Panc1 (cell line): ENCODE measurements at regions not wholly inside any gene's neighbourhood (a gene's known extent, or its start where the extent isn't known, plus 50 kb on each side); places are given as distances from the start of the nearest gene placed in this dataset.

Source experiments
- ATAC-seq: fragments of 200-7000 bp; cut with Tn5 transposase; 2 replicates; pipeline ENCODE4 v1.9.1; 2020; ENCODE audit warnings: mild to moderate bottlenecking, moderate library complexity
- BruUV-seq: library from RNA; stranded (reverse); fragments of 400-500 nt; replicated peaks from 2 replicates; lab custom pipeline; 2021; lab: Mats Ljungman, UMichigan
- CTCF ChIA-PET: fragments of 300-600 bp; sonication (Branson Sonifier 250); formaldehyde crosslinking; loops from one replicate; lab custom pipeline; 2022; ENCODE audit warnings: antibody characterized with exemption; lab: Charles Lee
- POLR2A ChIA-PET: fragments of 300-600 bp; sonication (Branson Sonifier 250); formaldehyde crosslinking; loops from one replicate; lab custom pipeline; 2022; ENCODE audit warnings: antibody characterized with exemption; lab: Charles Lee
- DNase-seq: peaks from one replicate; pipeline ENCODE4 v3.0.0-alpha.2; 2010; ENCODE audit warnings: low read depth, low spot score
- H3K27ac ChIP-seq: 2 replicates; pipeline ENCODE4 v1.5.1; 2011; ENCODE audit warnings: mild to moderate bottlenecking, low read length, inconsistent platforms
- H3K27me3 ChIP-seq: fragments of 200-500 bp; sonication (Bioruptor generic); 2 replicates; pipeline ENCODE4 v1.6.0; 2014; ENCODE audit warnings: low read length, inconsistent platforms; ENCODE audit not compliant: control insufficient read depth, insufficient read depth
- H3K36me3 ChIP-seq: fragments of 200-500 bp; sonication (Bioruptor generic); 2 replicates; pipeline ENCODE4 v1.5.1; 2014; ENCODE audit warnings: inconsistent platforms, mild to moderate bottlenecking, low read length, moderate library complexity; ENCODE audit not compliant: control insufficient read depth, insufficient read depth
- H3K4me1 ChIP-seq: 2 replicates; pipeline ENCODE4 v1.5.1; 2011; ENCODE audit warnings: inconsistent platforms, mild to moderate bottlenecking, low read length, moderate library complexity; ENCODE audit not compliant: control insufficient read depth, insufficient read depth
- H3K4me3 ChIP-seq, 2 experiments: 2 replicates each; pipeline ENCODE4 v1.5.1; 2011 to 2012; ENCODE audit warnings: low read depth in 2 of 2, low read length in 2 of 2, mild to moderate bottlenecking in 2 of 2, inconsistent platforms in 1 of 2, moderate library complexity in 1 of 2
- H3K9me3 ChIP-seq: fragments of 200-500 bp; sonication (Bioruptor generic); 2 replicates; pipeline ENCODE4 v1.5.1; 2014; ENCODE audit warnings: low read depth, mild to moderate bottlenecking, inconsistent platforms, low read length, moderate library complexity; ENCODE audit not compliant: control insufficient read depth, insufficient read depth
- CTCF ChIP-seq: fragments of 450-650 bp; IDR thresholded peaks from 2 replicates; pipeline ENCODE4 v1.5.1; 2017; ENCODE audit warnings: mild to moderate bottlenecking
- POLR2AphosphoS5 ChIP-seq: IDR thresholded peaks from 2 replicates; pipeline ENCODE4 v1.6.1; 2012; ENCODE audit warnings: mild to moderate bottlenecking, low read depth, low read length, moderate library complexity
- REST ChIP-seq, 2 experiments: IDR thresholded peaks; 2 replicates each; pipeline ENCODE4 v1.6.1; 2011 to 2012; ENCODE audit warnings: low read depth in 2 of 2, control low read depth in 1 of 2, low read length in 1 of 2, mild to moderate bottlenecking in 1 of 2, moderate library complexity in 1 of 2; ENCODE audit not compliant: insufficient read depth in 1 of 2
- SIN3A ChIP-seq: IDR thresholded peaks from 2 replicates; pipeline ENCODE4 v1.6.1; 2012; ENCODE audit warnings: low read depth, mild to moderate bottlenecking, low read length, moderate library complexity, borderline replicate concordance; ENCODE audit not compliant: insufficient read depth
- TCF7L2 ChIP-seq: IDR thresholded peaks from 2 replicates; pipeline ENCODE4 v1.6.1; 2011; ENCODE audit warnings: mild to moderate bottlenecking, low read depth, low read length, inconsistent platforms
- in situ Hi-C: cut with HindIII; loops from 2 replicates; pipeline ENCODE4 v1.10.0; 2016; ENCODE audit warnings: low sequenced_read_pairs, low pct_unique_long_range_greater_than_20kb
- intact Hi-C: fragments of 100-400 bp; cut with micrococcal nuclease; formaldehyde crosslinking; loops from one replicate; pipeline ENCODE4 v1.10.0; 2022; ENCODE audit not compliant: unreplicated experiment

- intact Hi-C loops (no loop called here), in situ Hi-C loops (no loop called here)
- no peak overlapping the region for H3K27ac ChIP-seq
- no peak overlapping the region for H3K4me3 ChIP-seq
- no peaks in the 10 kb centered on the region for H3K4me1 ChIP-seq
- TF ChIP-seq REST (IDR thresholded peaks at IDR 0.05; ENCODE audit: insufficient read depth in 1 of 2, low read depth in 2 of 2, low read length in 1 of 2) (no peak), CTCF (no peak), POLR2AphosphoS5 (no peak), TCF7L2 (no peak), SIN3A (no peak)
- POLR2A ChIA-PET: interaction anchor here (0.6 kb wide), 1 partner anchor 376 kb away, joined by 5 read pairs; no protein-coding TSS in a partner anchor
- no TSS peak for BruUV-seq
- H3K36me3 ChIP-seq: no peaks in the 10 kb centered on the region
- ATAC-seq (no peak), DNase-seq (no peak)
- H3K27me3 ChIP-seq: no peaks in the 10 kb centered on the region
- CTCF ChIA-PET: no interaction called here
- H3K9me3 ChIP-seq: 0 out of 2 replicates have a peak, but pooled peaks cover 3% of the 10 kb centered on the region
Observed at GRCh38 chr17:69969897-69970296, 105.1 kb upstream of the KCNJ16 start.

- Histone ChIP-seq H3K4me3 (no peak overlapping the region), H3K27ac (no peak overlapping the region), H3K9me3 (0 out of 2 replicates have a peak, but pooled peaks cover 3% of the 10 kb centered on the region), H3K27me3 (no peaks in the 10 kb centered on the region), H3K4me1 (no peaks in the 10 kb centered on the region), H3K36me3 (no peaks in the 10 kb centered on the region)
- BruUV-seq: no TSS peak
- intact Hi-C loops: no loop called here
- DNase-seq (no peak), ATAC-seq (no peak)
- ChIA-PET POLR2A (no interaction called here), CTCF (no interaction called here)
- in situ Hi-C loops: no loop called here
- TF ChIP-seq TCF7L2 (no peak), REST (IDR thresholded peaks at IDR 0.05; ENCODE audit: insufficient read depth in 1 of 2, low read depth in 2 of 2, low read length in 1 of 2) (no peak), CTCF (no peak), SIN3A (no peak), POLR2AphosphoS5 (no peak)
Observed at GRCh38 chr17:69972251-69972650, 102.8 kb upstream of the KCNJ16 start.
